HG03095 (cell line): ENCODE measurements at regions not wholly inside any gene's neighbourhood (a gene's known extent, or its start where the extent isn't known, plus 50 kb on each side); places are given as distances from the start of the nearest gene placed in this dataset.
"Not testable (repeated sequence)": the region's sequence is repeated elsewhere in the genome, so short reads cannot be mapped to it uniquely, and the experiment has no call there.

Source experiments
- ATAC-seq: cut with Tn5 transposase; IDR thresholded peaks from one replicate; pipeline ENCODE4 v1.9.1; 2021; ENCODE audit warnings: moderate library complexity; ENCODE audit not compliant: unreplicated experiment

DNA sequence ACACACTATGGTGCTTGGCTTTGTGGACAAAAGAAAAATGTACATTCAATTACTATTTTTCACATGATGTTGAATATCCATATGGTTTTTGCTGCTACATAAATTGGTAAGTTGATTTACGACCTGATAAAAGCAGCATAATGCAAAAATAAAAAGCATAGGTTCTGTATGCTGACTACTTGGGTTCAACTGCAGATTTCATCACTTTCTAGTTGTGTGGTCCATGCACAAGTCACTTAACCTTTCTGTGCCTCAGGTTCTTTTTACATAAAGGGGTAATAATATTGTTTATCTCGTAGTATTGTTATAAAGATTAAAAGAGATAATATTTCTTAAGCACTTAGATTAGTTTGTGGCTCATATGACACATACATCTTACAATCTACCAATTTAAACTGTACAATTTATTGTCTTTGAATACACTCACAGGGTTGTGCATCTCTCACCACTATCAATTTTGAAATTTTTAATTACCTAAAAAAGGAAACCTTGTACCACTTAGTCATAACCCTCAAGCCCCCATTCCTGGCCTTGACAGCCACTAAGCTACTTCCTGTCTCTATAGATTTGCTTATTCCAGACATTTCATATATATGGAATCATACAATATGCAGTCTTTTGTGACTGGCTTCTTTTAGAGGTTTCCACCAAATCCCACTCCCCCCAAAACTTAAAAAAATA lies 1443.9 kb downstream of the SUCLG1 start:
- ATAC-seq = no peak

DNA sequence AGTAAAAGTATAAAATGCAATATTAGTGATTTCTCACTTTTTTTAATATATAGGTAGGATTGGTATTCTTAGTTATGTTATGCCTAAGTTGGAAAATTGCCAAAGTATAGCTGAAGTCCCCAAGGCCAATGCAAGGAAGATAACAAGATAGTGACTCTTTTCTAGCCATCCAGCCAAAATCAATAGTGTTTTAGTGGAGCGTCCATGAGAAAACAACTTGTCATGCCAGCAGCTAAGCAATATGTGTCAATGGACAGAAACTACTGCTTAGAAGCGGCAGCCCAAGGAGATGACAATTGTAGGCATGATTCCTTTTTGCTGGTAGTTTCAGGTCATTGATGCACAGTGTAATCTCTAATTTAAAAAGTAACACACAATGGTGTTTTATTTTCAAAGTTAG lies 1444.6 kb downstream of the SUCLG1 start:
- ATAC-seq = no peak

DNA sequence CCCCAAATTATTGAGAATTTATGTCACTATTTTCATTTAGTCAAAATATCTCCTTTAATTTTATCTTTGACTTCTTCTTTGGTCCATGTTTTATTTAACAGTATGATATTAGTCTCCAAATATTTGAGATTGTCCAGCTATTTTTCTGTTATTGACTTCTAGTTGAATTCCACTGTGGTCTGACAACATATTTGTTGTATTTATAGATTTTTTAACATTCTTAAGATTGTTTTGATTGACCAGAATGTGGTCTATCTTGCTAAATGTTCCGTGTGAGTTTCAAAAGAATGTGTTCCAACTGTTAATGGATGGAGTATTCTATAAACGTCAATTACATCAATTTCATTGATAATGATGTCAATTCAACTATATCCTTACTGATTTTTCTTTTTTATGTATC lies 1452.1 kb downstream of the SUCLG1 start:
- no peak for ATAC-seq

DNA sequence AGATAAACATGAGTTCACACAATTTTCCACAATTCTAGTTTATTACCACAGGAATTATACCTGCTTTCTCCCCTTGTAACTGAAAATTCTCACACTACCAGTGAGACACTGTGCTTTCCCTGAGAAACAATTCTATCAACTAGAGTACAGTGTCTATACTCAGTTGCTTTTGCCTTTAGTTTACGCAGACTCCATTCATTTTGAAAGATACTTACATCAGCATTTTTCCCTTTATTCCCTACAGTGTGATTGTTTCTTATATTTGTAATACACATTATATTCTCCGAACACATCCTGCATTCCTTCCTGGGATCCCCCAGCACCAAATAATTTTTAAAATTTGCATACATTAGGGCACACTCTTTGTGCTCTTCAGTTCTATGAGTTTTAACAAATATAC lies 1455.5 kb downstream of the SUCLG1 start:
- no peak for ATAC-seq

DNA sequence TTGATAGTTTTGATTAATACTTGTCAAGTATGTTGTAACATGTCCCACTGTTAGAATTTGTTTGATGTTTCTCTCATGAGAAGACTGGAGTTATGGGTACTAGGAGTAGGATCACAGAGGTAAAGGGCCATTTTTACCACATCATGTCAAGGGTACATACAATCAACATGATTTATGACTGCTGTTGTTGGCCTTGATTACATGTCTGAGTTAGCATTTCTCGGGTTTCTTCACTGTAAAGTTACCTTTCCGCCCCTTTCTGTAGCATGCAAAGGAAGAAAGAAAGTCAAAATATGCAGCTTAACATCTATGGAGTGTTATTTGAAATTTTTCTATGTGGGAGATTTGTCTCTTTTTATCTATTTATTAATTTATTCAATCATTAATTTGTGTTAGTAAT lies 1456.4 kb downstream of the SUCLG1 start:
- ATAC-seq = no peak

DNA sequence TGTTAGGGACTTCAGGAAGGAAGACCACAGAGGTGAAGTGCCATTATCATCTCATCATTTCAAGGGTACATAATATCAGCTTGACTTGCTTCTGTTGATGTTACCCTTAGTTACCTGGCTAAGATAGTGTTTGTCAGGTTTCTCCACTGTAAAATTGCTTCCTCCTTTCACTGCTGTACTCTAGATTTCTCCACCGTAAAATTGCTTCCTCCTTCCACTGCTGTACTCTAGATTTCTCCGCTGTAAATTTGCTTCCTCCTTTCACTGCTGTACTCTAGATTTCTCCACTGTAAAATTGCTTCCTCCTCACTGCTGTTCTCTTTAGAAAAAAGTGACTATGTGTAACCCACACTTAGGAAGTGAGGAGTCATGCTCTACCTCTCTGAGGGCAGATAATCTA lies 1460.3 kb downstream of the SUCLG1 start:
- ATAC-seq = no peak

DNA sequence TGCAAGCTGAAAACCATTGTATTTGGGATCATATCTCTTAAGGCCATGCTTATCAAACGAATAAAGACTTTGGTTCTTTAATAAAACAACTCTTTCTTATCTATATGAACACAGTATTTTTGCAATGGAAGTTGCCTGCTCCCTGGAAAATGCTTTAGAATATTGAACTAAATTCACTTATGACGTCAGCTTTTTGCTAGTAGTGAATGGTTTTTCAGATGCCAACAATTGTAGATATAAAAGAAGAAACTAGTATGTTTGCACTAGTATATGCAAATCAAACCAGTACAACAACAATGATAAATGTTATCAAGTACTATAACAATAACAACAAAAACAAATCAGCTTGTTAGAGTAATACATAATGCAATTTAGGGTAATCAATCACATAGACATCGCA lies 1462.9 kb downstream of the SUCLG1 start:
- no peak for ATAC-seq

DNA sequence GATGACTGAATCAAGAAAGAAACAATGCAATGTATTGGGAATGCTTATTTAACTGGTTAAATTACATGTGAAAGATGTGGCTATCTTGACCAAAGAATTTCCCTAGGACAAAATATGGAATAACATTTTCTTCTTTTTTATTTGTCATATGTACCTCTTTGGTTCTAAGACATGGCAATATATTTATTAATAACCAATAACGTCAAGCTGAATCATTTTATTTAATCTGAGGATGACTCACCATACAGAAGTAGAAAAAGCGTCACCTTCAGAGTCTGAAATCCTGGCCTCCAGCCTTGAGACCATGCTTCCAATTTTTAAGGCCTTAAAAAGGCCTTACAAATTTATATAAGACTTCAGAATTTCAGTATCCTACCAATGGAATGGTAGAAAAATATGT lies 1464.9 kb downstream of the SUCLG1 start:
- no peak for ATAC-seq

DNA sequence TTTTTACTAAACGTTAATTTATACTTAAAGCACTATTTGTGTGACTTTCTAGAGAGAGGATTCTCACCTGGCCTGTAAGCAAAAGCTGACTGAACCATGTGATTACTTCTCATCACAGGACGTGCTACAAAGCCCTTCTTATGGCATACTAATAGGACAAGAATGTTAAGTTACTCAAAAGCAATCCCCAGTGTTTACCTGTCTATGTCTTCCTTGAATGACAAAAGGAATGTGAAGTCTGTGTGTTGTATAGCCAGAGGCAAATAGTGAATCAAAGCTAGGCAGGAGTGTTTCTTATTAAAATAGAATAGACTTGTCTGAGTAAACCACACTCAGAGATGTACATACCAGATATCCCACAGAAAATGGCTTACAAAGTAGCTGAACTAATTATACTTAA lies 1465.5 kb downstream of the SUCLG1 start:
- no peak for ATAC-seq

DNA sequence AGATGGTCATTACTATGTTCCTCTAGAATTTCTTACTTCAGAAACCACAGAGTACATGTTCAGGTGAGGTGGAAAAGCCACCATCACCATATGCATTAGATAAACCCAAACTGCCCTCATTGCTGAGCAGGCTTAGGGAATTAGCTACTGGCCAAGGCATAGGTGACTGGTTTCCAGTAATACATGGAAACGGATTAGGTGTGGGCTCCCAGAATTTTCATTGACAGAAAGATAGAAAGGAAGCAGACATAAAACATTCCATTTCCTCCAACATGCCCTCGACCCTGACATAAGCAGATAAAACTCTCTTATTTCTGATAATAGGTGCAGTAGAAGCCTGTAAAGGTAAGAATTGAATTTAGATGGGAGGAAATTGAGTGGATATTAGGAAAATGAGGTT lies 1466.1 kb downstream of the SUCLG1 start:
- ATAC-seq = no peak

DNA sequence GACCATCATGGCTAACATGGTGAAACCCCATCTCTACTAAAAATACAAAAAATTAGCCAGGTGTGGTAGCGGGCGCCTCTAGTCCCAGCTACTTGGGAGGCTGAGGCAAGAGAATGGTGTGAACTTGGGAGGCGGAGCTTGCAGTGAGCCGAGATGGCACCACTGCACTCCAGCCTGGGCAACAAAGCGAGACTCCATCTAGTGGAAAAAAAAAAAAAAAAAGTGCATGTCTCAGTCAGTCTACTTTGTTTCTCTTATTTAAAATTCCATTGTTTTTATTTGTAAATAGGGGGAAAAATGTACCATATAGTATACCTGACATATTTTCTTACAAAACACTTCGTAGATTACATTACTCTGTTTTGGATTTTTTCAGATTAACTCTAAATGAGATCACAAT lies 1471.4 kb downstream of the SUCLG1 start:
- ATAC-seq = not testable (repeated sequence)

DNA sequence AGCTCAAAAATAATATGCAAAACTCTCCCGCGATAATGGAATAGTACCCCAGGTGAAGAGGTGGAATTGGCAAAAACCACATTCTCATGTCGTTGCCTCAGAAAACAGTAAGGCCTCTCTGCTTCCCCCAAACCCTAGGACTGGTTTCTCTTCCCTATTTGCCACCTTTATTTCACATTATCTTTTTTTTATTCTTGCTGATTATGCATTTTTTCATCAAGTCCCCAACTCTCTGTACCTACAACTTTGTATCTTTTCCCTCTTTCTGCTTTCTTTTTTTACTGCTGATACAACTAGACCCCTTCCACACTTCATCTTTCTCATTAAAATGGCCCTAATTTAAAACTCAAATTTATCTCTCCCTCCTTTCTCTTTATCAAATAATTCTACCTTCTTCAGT lies 1472.2 kb downstream of the SUCLG1 start:
- no peak for ATAC-seq

DNA sequence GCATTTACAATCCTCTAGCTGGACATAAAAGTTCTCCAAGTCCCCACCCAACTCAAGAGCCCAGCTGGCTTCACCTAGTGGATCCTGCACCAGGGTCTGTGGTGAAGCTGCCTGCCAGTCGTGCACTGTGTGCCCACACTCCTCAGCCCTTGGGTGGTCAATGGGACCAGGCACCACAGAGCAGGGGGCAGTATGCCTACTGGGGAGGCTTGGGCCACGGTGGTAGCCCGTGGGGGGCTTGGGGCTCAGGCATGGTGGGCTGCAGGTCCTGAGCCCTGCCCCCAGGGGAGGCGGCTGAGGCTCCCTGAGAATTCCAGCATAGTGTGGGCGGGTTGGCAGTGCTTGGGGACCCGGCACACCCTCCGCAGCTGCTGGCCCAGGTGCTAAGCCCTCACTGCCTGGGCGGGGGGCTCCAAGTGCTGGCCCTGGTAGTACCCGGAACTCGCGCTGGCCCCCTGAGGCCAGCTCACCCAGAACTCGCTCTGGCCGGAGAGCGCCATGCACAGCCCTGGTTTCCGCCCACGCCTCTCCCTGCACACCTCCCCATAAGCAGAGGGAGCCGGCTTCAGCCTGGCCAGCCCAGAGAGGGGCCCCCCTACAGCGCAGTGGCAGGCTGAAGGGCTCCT lies 1473.4 kb downstream of the SUCLG1 start:
- ATAC-seq = no peak

DNA sequence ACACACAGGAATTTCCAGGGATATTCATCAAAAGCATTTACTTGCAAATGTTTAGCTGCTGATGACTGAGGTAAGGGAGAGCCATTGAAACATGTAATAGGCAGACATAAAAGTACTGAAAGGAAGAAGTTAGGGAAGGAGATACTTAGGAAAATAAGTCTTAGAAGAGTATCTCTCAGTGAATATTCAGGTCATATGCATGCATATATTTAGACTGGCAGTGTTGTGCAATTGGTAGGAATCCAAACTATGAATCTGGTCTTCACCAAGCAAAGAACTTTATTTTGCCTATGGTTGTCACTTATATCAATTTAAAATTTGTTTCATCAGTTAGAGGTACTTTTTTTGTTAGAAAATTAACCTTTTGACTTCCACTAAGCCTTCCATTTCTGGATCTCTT lies 1490.7 kb downstream of the SUCLG1 start:
- ATAC-seq = no peak

DNA sequence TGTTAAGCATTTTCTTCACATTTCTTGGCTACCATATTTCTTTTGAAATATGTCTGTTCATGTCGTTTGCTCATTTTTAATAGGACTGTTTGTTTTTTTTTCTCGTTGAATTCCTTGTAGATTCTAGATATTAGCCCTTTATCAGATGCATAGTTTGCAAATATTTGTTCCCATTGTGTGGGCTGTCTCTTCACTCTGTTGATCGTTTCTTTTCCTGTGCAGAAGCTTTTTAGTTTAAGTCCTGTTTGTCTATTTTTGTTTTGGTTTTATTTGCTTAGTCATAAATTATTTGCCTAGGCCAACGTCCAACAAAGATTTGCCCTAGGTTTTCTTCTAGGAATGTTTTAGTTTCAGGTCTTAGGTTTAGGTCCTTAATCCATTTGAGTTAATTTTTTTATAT lies 1494.7 kb downstream of the SUCLG1 start:
- ATAC-seq = no peak

DNA sequence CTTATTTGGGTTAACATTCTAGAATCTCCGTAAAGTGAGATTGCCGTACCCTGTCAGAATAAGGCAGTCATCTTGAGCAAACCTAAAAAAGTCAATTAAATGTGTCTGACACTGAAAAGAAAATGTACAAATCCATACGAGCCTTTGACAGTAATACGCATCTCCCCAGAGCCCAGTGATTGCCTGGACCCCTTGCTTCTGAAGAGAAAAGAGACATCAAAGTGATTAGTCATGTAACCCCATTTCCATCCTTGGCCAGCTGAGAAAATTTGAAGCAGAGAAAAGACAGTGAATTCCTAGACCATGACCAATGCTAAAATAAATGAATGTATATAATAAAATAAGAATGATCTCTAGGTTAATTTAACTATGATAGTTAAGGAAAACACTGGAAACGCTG lies 1499.4 kb downstream of the SUCLG1 start:
- no peak for ATAC-seq

DNA sequence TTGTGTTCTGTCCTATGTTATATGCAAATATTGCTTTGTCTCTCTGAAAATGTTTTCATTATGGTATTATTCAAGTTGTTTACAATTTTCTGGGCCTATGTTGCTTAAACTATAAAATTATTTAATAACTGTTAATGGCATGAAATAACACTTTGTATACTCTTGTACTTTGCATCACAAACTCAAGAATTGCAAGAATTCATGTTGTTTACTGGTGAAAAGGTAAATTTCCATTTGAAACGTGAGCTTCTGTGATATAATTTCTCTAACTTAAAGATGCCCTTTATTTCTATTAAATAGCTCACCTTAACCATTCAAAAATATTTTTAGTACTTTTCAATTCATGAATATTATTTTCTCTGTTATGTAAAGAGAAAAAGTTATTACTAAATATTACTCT lies 1504.2 kb downstream of the SUCLG1 start:
- no peak for ATAC-seq

DNA sequence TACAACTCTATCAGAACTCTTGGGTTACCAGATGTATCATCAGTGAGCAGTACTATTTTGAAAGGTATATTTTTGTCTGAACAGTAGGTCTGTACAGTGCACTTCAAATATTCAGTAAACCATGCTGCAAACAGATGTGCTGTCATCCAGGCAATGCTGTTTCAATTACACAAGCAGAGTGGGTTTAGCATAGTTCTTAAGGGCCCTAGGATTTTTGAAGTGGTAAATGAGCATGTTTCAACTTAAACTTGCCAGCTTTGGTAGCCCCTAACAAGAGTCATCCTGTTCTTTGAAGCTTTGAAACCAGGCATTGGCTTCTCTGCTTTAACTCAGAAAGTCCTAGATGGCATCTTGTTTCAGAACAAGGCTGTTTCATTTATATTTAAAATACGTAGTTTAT lies 1519.9 kb downstream of the SUCLG1 start:
- ATAC-seq = no peak

DNA sequence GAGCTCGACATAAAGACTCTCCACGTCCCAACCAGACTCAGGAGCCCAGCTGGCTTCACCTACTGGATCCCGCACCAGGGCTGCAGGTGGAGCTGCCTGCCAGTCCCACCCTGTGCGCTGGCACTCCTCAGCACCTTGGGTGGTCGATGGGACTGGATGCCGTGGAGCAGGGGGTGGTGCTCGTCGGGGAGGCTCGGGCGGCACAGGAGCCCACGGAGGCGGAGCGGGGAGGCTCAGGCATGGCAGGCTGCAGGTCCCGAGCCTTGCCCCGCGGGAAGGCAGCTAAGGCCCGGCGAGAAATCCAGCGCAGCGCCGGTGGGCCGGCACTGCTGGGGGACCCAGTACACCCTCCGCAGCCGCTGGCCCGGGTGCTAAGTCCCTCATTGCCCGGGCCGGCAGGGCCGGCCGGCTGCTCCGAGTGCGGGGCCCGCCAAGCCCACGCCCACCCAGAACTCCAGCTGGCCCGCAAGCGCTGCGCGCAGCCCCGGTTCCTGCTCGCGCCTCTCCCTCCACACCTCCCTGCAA lies 1520.7 kb downstream of the SUCLG1 start:
- ATAC-seq = not testable (repeated sequence)

DNA sequence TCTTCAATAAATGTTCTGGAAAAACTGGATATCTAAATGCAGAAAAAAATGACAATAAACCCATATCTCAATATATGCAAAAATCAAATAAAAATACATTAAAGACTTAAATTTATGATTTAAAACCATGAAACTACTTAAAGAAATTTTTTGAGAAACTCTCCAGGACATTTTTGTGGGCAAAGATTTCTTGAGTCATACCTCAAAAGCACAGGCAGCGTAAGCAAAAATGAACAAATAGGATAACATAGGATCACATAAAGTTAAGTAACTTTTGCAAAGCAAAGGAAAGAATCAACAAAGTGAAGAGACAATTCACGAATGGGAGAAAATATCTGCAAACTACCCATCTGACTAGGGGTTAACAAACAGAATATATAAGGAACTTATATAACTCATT lies 1545.5 kb downstream of the SUCLG1 start:
- no peak for ATAC-seq

DNA sequence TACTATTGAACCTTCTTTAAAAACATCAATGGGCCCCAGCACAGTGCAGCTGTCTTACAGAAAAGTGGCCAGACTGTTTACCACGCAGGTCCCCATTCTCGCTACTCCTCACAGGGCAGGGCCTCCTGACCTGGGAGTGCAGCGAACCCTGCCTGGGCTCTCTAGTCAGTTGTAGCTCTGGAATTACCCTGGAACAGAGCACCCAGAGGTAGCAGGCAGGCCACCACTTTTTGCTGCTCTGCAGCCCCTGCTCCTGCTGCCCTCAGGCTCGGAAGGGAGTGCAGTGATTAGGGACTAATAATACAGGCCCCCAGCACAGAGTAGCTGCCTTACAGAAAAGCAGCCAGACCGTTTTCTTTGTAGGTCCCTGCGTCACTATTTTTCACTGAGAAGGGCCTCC lies 1563.0 kb downstream of the SUCLG1 start:
- ATAC-seq = no peak

DNA sequence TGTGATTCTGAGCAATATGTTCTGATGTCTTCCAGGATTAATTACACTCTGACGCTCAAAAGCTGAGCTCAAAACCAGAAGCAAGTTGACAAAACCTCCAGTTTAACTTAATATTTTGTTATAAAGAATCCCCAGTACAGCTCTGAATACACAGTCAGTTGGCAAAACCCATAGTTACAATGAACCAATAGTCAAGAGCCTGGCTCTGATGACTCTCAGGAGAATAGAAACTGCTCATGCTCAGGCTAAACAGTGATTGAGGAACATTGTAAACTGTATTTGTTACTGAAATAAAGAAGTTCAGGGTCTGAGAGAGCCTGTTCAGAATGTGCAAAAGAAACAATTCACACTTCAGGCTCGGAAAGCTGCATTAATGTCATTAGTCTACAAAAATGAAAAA lies 1565.9 kb downstream of the SUCLG1 start:
- no peak for ATAC-seq

DNA sequence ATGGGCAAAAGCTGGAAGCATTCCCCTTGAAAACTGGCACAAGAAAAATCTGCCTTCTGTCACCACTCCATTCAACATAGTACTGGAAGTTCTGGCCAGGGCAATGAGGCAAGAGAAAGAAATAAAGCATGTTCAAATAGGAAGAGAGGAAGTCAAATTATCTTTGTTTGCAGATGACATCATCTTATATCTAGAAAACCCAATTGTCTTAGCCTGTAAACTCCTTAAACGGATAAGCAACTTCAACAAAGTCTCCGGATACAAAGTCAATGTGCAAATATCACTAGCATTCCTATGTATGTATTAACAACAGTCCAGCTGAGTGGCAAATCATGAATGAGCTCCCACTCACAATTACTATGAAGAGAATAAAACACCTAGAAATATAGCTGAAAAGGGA lies 1579.3 kb downstream of the SUCLG1 start:
- ATAC-seq = no peak
